K562 (cell line): ENCODE measurements at regions not wholly inside any gene's neighbourhood (a gene's known extent, or its start where the extent isn't known, plus 50 kb on each side); places are given as distances from the start of the nearest gene placed in this dataset.

Experiments
- ATAC-seq: fragments of 200-7000 bp; cut with Tn5 transposase; 3 replicates; pipeline ENCODE4 v1.9.1; 2020; ENCODE audit warnings: moderate library complexity
- BruUV-seq: library from RNA; stranded (reverse); fragments of 400-500 nt; replicated peaks from 2 replicates; lab custom pipeline; 2021; lab: Mats Ljungman, UMichigan
- CTCF ChIA-PET: fragments of 300-600 bp; formaldehyde crosslinking; extraction: SDS; loops from one replicate; lab custom pipeline; 2021; ENCODE audit warnings: low intra/inter-chr PET ratio; lab: Yijun Ruan, JAX
- POLR2A ChIA-PET: fragments of 300-600, 350-650 bp; sonication (Branson Sonifier 250); formaldehyde crosslinking; extraction: SDS; loops from one replicate; lab custom pipeline; 2021; ENCODE audit warnings: antibody characterized with exemption, inconsistent platforms; lab: Yijun Ruan, JAX
- DNase-seq, 4 experiments: peaks; one replicate each; pipeline versions ENCODE4 v3.0.0 to v3.0.0-alpha.2; 2011 to 2018; ENCODE audit warnings: low spot score in 3 of 4, mixed read lengths in 3 of 4; ENCODE audit errors: extremely low read depth in 1 of 4
- FAIRE-seq: peaks from 2 replicates; lab custom pipeline; 2011; peaks lifted over from hg19 to GRCh38; lab: Jason Lieb, UNC
- H2AFZ ChIP-seq: 2 replicates; pipeline ENCODE4 v1.6.0; 2011; ENCODE audit warnings: low read depth, low read length, control low read depth, inconsistent platforms
- H3K27ac ChIP-seq: fragments of 200-600 bp; 3 replicates; pipeline ENCODE4 v1.8.0; 2011; ENCODE audit warnings: low read depth, mild to moderate bottlenecking, control low read depth, inconsistent platforms, low read length, moderate library complexity, mixed read lengths; ENCODE audit errors: extremely low read depth
- H3K27me3 ChIP-seq, 2 experiments: fragments of 300-600 bp in 1 of 2; 2 replicates in 1 of 2; 3 replicates in 1 of 2; pipeline versions ENCODE4 v1.6.0 to v1.8.0; 2011; ENCODE audit warnings: inconsistent platforms in 2 of 2, low read length in 2 of 2, mild to moderate bottlenecking in 1 of 2, mixed read lengths in 1 of 2, moderate library complexity in 1 of 2; ENCODE audit not compliant: control insufficient read depth in 2 of 2, insufficient read depth in 2 of 2
- H3K36me3 ChIP-seq: fragments of 300-600 bp; 3 replicates; pipeline ENCODE4 v1.8.0; 2011; ENCODE audit warnings: mild to moderate bottlenecking, low read length, inconsistent platforms; ENCODE audit not compliant: control insufficient read depth, insufficient read depth
- H3K4me1 ChIP-seq, 2 experiments: fragments of 200-600 bp in 1 of 2; replicated peaks in 1 of 2; 2 replicates in 1 of 2; 3 replicates in 1 of 2; pipeline versions ENCODE4 v1.5.1 to v1.8.0; 2011; ENCODE audit warnings: inconsistent platforms in 2 of 2, low read length in 2 of 2, mild to moderate bottlenecking in 1 of 2, mixed read lengths in 1 of 2, moderate library complexity in 1 of 2; ENCODE audit not compliant: control insufficient read depth in 2 of 2, insufficient read depth in 2 of 2
- H3K4me2 ChIP-seq: 2 replicates; pipeline ENCODE4 v1.6.1; 2011; ENCODE audit warnings: low read length, control low read depth, inconsistent platforms, mixed read lengths; ENCODE audit not compliant: insufficient read depth
- H3K4me3 ChIP-seq: fragments of 200-600 bp; sonication (generic), shearing (Covaris generic); 2 replicates; pipeline ENCODE4 v1.5.1; 2016; ENCODE audit warnings: control low read depth, inconsistent platforms
- H3K79me2 ChIP-seq: fragments of 200-600 bp; 3 replicates; pipeline ENCODE4 v1.8.0; 2011; ENCODE audit warnings: low read length, inconsistent platforms; ENCODE audit not compliant: control insufficient read depth, insufficient read depth
- H3K9ac ChIP-seq, 2 experiments: 2 replicates each; pipeline versions ENCODE4 v1.6.0 to v1.6.1; 2011; ENCODE audit warnings: low read depth in 2 of 2, low read length in 2 of 2, control low read depth in 1 of 2, inconsistent platforms in 1 of 2, mild to moderate bottlenecking in 1 of 2, mixed read lengths in 1 of 2; ENCODE audit not compliant: insufficient read depth in 1 of 2
- H3K9me1 ChIP-seq: one replicate; pipeline ENCODE4 v1.6.0; 2011; ENCODE audit warnings: inconsistent platforms, mild to moderate bottlenecking, low read length, moderate library complexity; ENCODE audit not compliant: control insufficient read depth, insufficient read depth
- H3K9me3 ChIP-seq: replicated peaks from 2 replicates; pipeline ENCODE4 v1.5.1; 2011; ENCODE audit warnings: low read depth, low read length, inconsistent platforms; ENCODE audit not compliant: control insufficient read depth, insufficient read depth
- H4K20me1 ChIP-seq: replicated peaks from 2 replicates; pipeline ENCODE4 v1.6.1; 2011; ENCODE audit warnings: low read length, inconsistent platforms, mixed read lengths; ENCODE audit not compliant: control insufficient read depth, insufficient read depth
- FOXA3 ChIP-seq, 2 experiments: fragments of 450-650 bp in 1 of 2; sonication (generic) in 1 of 2; formaldehyde crosslinking; IDR thresholded peaks in 1 of 2; conservative IDR thresholded peaks in 1 of 2; 2 replicates each; pipeline versions ENCODE4 v1.4.0 to v1.8.0; 2020 to 2022; ENCODE audit warnings: mild to moderate bottlenecking in 2 of 2, missing genetic modification reagents in 1 of 2
- HSF4 ChIP-seq: fragments of 250-450 bp; sonication (Bioruptor Pico); IDR thresholded peaks from 2 replicates; pipeline ENCODE4 v2.1.2; 2022; ENCODE audit warnings: mild to moderate bottlenecking, moderate library complexity, borderline replicate concordance
- KLF10 ChIP-seq: fragments of 250-450 bp; sonication (Bioruptor Pico); IDR thresholded peaks from 2 replicates; pipeline ENCODE4 v1.6.1; 2021; ENCODE audit warnings: matching md5 sums
- MEIS2 ChIP-seq: fragments of 450-650 bp; IDR thresholded peaks from 2 replicates; pipeline ENCODE4 v1.6.1; 2014; ENCODE audit warnings: mild to moderate bottlenecking; ENCODE audit not compliant: partially characterized antibody
- RBM25 ChIP-seq: fragments of 200-400 bp; formaldehyde crosslinking; IDR thresholded peaks from 2 replicates; pipeline ENCODE4 v1.6.1; 2018; ENCODE audit warnings: low read length, low read depth, moderate library complexity; ENCODE audit not compliant: severe bottlenecking
- SFPQ ChIP-seq: fragments of 200-400 bp; formaldehyde crosslinking; IDR thresholded peaks from 2 replicates; pipeline ENCODE4 v1.6.1; 2017; ENCODE audit warnings: mild to moderate bottlenecking, low read depth, low read length, moderate library complexity
- SRSF1 ChIP-seq: fragments of 200-400 bp; formaldehyde crosslinking; IDR thresholded peaks from 2 replicates; pipeline ENCODE4 v1.6.1; 2017; ENCODE audit warnings: mild to moderate bottlenecking, low read depth, low read length, moderate library complexity
- WGBS: fragments of 100-300 bp; shearing (Covaris generic); methylation state at CpG from one replicate; pipeline ENCODE4 v1.1.6; 2016; ENCODE audit warnings: low coverage, mixed read lengths; ENCODE audit not compliant: insufficient coverage; ENCODE audit errors: missing lambda C conversion rate; 5-methylcytosine and 5-hydroxymethylcytosine counted together
- in situ Hi-C: fragments of 300-500 bp; cut with MboI; formaldehyde crosslinking; loops from 4 replicates; pipeline ENCODE4 v1.15.0; 2018; ENCODE audit warnings: inconsistent platforms, mixed read lengths
- intact Hi-C: fragments of 100-400 bp; cut with micrococcal nuclease; formaldehyde crosslinking; loops from 2 replicates; pipeline ENCODE4 v1.14.2; 2022

GRCh38 chr10:107317592-107317991 lies 153.1 kb upstream of the SORCS1 start:
- H3K79me2 ChIP-seq, result no peaks in the 10 kb centered on the region
- no peaks in the 10 kb centered on the region for H3K9me1 ChIP-seq
- DNase-seq (no peak), FAIRE-seq (no peak), ATAC-seq (no peak)
- H3K4me2 ChIP-seq, result no peak overlapping the region
- CTCF ChIA-PET, result no interaction called here
- no peaks in the 10 kb centered on the region for H3K27me3 ChIP-seq
- no peaks in the 10 kb centered on the region for H3K4me1 ChIP-seq
- WGBS, result 0% methylated on average over 1 of the region's 1 CpG
- H4K20me1 ChIP-seq, result no peaks in the 10 kb centered on the region
- H3K27ac ChIP-seq, result no peak overlapping the region
- H3K36me3 ChIP-seq, result no peaks in the 10 kb centered on the region
- TF ChIP-seq HSF4 (CRISPR knock-in tag) (no peak), KLF10 (CRISPR knock-in tag) (no peak), SRSF1 (no peak), MEIS2 (no peak), FOXA3 (CRISPR knock-in tag; conservative IDR thresholded peaks at IDR 0.05 in 1 of 2, IDR thresholded peaks at IDR 0.05 in 1 of 2) (no peak), RBM25 (no peak), SFPQ (no peak)
- TF ChIP-seq, all 486 proteins: peak for 0
- in situ Hi-C loops, result no loop called here
- no peak overlapping the region for H3K4me3 ChIP-seq
- no TSS peak for BruUV-seq
- H2AFZ ChIP-seq, result no peak overlapping the region
- intact Hi-C loops, result no loop called here
- no peaks in the 10 kb centered on the region for H3K9me3 ChIP-seq
- POLR2A ChIA-PET, result no interaction called here
- no peak overlapping the region for H3K9ac ChIP-seq
